ENCODE measurements at regions not wholly inside any gene's neighbourhood (a gene's known extent, or its start where the extent isn't known, plus 50 kb on each side); places are given as distances from the start of the nearest gene placed in this dataset.

GRCh38 chr12:58396239-58396638, 454.9 kb downstream of the ATP23 start:
- Histone ChIP-seq H3K4me1 (ENCODE audit: control insufficient read depth, low read length) (no peaks in the 10 kb centered on the region), H3K4me2 (ENCODE audit: low read length) (no peak overlapping the region), H4K20me1 (ENCODE audit: control insufficient read depth, insufficient read depth, low read depth, low read length) (no peaks in the 10 kb centered on the region), H3K36me3 (ENCODE audit: control insufficient read depth, low read length) (no peaks in the 10 kb centered on the region), H3K9me2 (replicated peaks; ENCODE audit: control insufficient read depth, low read length) (no peaks in the 10 kb centered on the region), H3K27me3 (ENCODE audit: control insufficient read depth, low read length) (no peaks in the 10 kb centered on the region), H3K4me3 (ENCODE audit: low read length) (no peak overlapping the region), H3K27ac (ENCODE audit: low read depth, low read length) (no peak overlapping the region), H3K9me3 (ENCODE audit: control insufficient read depth, insufficient read depth, low read length) (no peaks in the 10 kb centered on the region), H3K79me2 (ENCODE audit: control insufficient read depth, low read length) (no peaks in the 10 kb centered on the region), H3F3A (ENCODE audit: control insufficient read depth, insufficient read depth) (no peaks in the 10 kb centered on the region)
- TF ChIP-seq CTCF (IDR thresholded peaks at IDR 0.05; ENCODE audit: low read depth, low read length, poor library complexity, severe bottlenecking) (no peak), EZH2phosphoT487 (IDR thresholded peaks at IDR 0.05; ENCODE audit: borderline replicate concordance, low read length) (no peak)

- H4K20me1 ChIP-seq (ENCODE audit: control insufficient read depth, insufficient read depth, low read depth, low read length): no peaks in the 10 kb centered on the region
- TF ChIP-seq CTCF (IDR thresholded peaks at IDR 0.05; ENCODE audit: low read depth, low read length, poor library complexity, severe bottlenecking) (no peak), EZH2phosphoT487 (IDR thresholded peaks at IDR 0.05; ENCODE audit: borderline replicate concordance, low read length) (no peak)
Observed at GRCh38 chr12:58405363-58405762, 464.0 kb downstream of the ATP23 start.

GRCh38 chr12:58408516-58408915, 467.1 kb downstream of the ATP23 start:
- Histone ChIP-seq H3K9me2 (replicated peaks; ENCODE audit: control insufficient read depth, low read length) (no peaks in the 10 kb centered on the region), H3K27ac (ENCODE audit: low read depth, low read length) (no peak overlapping the region), H3K9me3 (ENCODE audit: control insufficient read depth, insufficient read depth, low read length) (no peaks in the 10 kb centered on the region), H3K36me3 (ENCODE audit: control insufficient read depth, low read length) (no peaks in the 10 kb centered on the region), H4K20me1 (ENCODE audit: control insufficient read depth, insufficient read depth, low read depth, low read length) (no peaks in the 10 kb centered on the region), H3F3A (ENCODE audit: control insufficient read depth, insufficient read depth) (no peaks in the 10 kb centered on the region), H3K4me2 (ENCODE audit: low read length) (no peak overlapping the region), H3K79me2 (ENCODE audit: control insufficient read depth, low read length) (no peaks in the 10 kb centered on the region), H3K4me1 (ENCODE audit: control insufficient read depth, low read length) (no peaks in the 10 kb centered on the region), H3K27me3 (ENCODE audit: control insufficient read depth, low read length) (no peaks in the 10 kb centered on the region; the same call in 1 of the 2 replicates), H3K4me3 (ENCODE audit: low read length) (no peak overlapping the region)
- TF ChIP-seq CTCF (IDR thresholded peaks at IDR 0.05; ENCODE audit: low read depth, low read length, poor library complexity, severe bottlenecking) (no peak), EZH2phosphoT487 (IDR thresholded peaks at IDR 0.05; ENCODE audit: borderline replicate concordance, low read length) (no peak)

More at GRCh38 chr12:58405363-58405762, 464.0 kb downstream of the ATP23 start:
- H3K4me2 ChIP-seq (ENCODE audit: low read length): no peak overlapping the region
- no peaks in the 10 kb centered on the region for H3F3A ChIP-seq (ENCODE audit: control insufficient read depth, insufficient read depth)
- no peaks in the 10 kb centered on the region for H3K9me3 ChIP-seq (ENCODE audit: control insufficient read depth, insufficient read depth, low read length)
- H3K9me2 ChIP-seq (replicated peaks; ENCODE audit: control insufficient read depth, low read length): no peaks in the 10 kb centered on the region
- no peaks in the 10 kb centered on the region for H3K79me2 ChIP-seq (ENCODE audit: control insufficient read depth, low read length)
- H3K4me3 ChIP-seq (ENCODE audit: low read length): no peak overlapping the region
- H3K27me3 ChIP-seq (ENCODE audit: control insufficient read depth, low read length): no peaks in the 10 kb centered on the region
- H3K36me3 ChIP-seq (ENCODE audit: control insufficient read depth, low read length): no peaks in the 10 kb centered on the region
- H3K27ac ChIP-seq (ENCODE audit: low read depth, low read length): no peak overlapping the region
- H3K4me1 ChIP-seq (ENCODE audit: control insufficient read depth, low read length): no peaks in the 10 kb centered on the region

All from DOHH2 (cell line).